ENCODE measurements at regions not wholly inside any gene's neighbourhood (a gene's known extent, or its start where the extent isn't known, plus 50 kb on each side); places are given as distances from the start of the nearest gene placed in this dataset.

GRCh38 chr16:35792516-35793285 lies 2333.3 kb downstream of the TP53TG3F start:
- TF ChIP-seq CTCF (IDR thresholded peaks at IDR 0.05; ENCODE audit: unreplicated experiment in 3 of 3), result no peak
- Mint-ChIP-seq H3K27ac (no peak overlapping the region), H3K9me3 (peaks cover 53% of the 10 kb centered on the region), H3K4me1 (no peaks in the 10 kb centered on the region), H3K36me3 (ENCODE audit: low read depth) (peaks cover 3% of the 10 kb centered on the region), H3K4me3 (no peak overlapping the region), H3K27me3 (ENCODE audit: low read depth) (peaks cover 3% of the 10 kb centered on the region)

- Mint-ChIP-seq H3K27ac (no peak overlapping the region), H3K4me1 (no peaks in the 10 kb centered on the region)
Measured at GRCh38 chr16:35793601-35794000, 2334.2 kb downstream of the TP53TG3F start.

GRCh38 chr16:35794896-35795295 lies 2335.5 kb downstream of the TP53TG3F start:
- Mint-ChIP-seq H3K9me3 (peaks cover 47% of the 10 kb centered on the region), H3K4me3 (no peak overlapping the region), H3K27me3 (ENCODE audit: low read depth) (no peaks in the 10 kb centered on the region), H3K27ac (no peak overlapping the region), H3K36me3 (ENCODE audit: low read depth) (no peaks in the 10 kb centered on the region), H3K4me1 (no peaks in the 10 kb centered on the region)
- no peak for TF ChIP-seq CTCF (IDR thresholded peaks at IDR 0.05; ENCODE audit: unreplicated experiment in 3 of 3)

More at GRCh38 chr16:35793601-35794000, 2334.2 kb downstream of the TP53TG3F start:
- Mint-ChIP-seq H3K36me3 (ENCODE audit: low read depth) (peaks cover 3% of the 10 kb centered on the region), H3K9me3 (peaks cover 51% of the 10 kb centered on the region), H3K27me3 (ENCODE audit: low read depth) (no peaks in the 10 kb centered on the region), H3K4me3 (no peak overlapping the region)
- TF ChIP-seq CTCF (IDR thresholded peaks at IDR 0.05; ENCODE audit: unreplicated experiment in 3 of 3), result no peak

GRCh38 chr16:35795361-35796029 lies 2336.1 kb downstream of the TP53TG3F start:
- no peak overlapping the region for H3K27ac Mint-ChIP-seq
- H3K4me1 Mint-ChIP-seq, result no peaks in the 10 kb centered on the region
- no peaks in the 10 kb centered on the region for H3K36me3 Mint-ChIP-seq (ENCODE audit: low read depth)
- peaks cover 51% of the 10 kb centered on the region for H3K9me3 Mint-ChIP-seq
- TF ChIP-seq CTCF (IDR thresholded peaks at IDR 0.05; ENCODE audit: unreplicated experiment in 3 of 3), result no peak
- no peaks in the 10 kb centered on the region for H3K27me3 Mint-ChIP-seq (ENCODE audit: low read depth)
- H3K4me3 Mint-ChIP-seq, result no peak overlapping the region

GRCh38 chr16:35797811-35798210 lies 2338.4 kb downstream of the TP53TG3F start:
- Mint-ChIP-seq H3K9me3 (peaks cover 44% of the 10 kb centered on the region), H3K27me3 (ENCODE audit: low read depth) (no peaks in the 10 kb centered on the region), H3K4me3 (no peak overlapping the region), H3K4me1 (no peaks in the 10 kb centered on the region), H3K27ac (no peak overlapping the region), H3K36me3 (ENCODE audit: low read depth) (no peaks in the 10 kb centered on the region)
- TF ChIP-seq CTCF (IDR thresholded peaks at IDR 0.05; ENCODE audit: unreplicated experiment in 3 of 3), result no peak

Data from nephron (organoid).